ENCODE measurements at regions not wholly inside any gene's neighbourhood (a gene's known extent, or its start where the extent isn't known, plus 50 kb on each side); places are given as distances from the start of the nearest gene placed in this dataset.

DNA sequence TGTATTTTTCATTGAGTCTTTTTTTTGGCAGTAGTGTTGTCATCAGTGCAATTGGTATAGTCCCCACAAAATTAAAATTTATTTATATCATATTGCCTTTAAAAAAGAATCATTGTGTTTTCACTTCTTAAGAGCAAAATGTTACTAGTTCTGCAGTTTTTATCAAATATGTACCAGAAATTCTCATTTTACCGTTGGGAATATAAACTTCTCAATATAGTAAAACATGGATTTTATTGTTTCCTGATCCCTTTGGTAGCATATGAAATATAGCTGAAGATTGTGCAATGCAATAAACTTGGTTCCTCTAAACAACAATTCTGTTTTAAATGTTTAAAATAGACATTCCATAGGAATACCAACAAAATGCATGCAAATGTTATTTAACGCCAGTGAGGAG is 306.5 kb upstream of the PCDH20 start:
- 68% methylated on average over 2 of the region's 2 CpGs for WGBS (ENCODE audit: low lambda C conversion rate, missing lambda C conversion rate)
- TF ChIP-seq EZH2 (IDR thresholded peaks at IDR 0.05; ENCODE audit: borderline replicate concordance) (no peak), EZH2phosphoT487 (IDR thresholded peaks at IDR 0.05; ENCODE audit: low read depth, severe bottlenecking, unreplicated experiment) (no peak)
- TF ChIP-seq, protein P1, sequence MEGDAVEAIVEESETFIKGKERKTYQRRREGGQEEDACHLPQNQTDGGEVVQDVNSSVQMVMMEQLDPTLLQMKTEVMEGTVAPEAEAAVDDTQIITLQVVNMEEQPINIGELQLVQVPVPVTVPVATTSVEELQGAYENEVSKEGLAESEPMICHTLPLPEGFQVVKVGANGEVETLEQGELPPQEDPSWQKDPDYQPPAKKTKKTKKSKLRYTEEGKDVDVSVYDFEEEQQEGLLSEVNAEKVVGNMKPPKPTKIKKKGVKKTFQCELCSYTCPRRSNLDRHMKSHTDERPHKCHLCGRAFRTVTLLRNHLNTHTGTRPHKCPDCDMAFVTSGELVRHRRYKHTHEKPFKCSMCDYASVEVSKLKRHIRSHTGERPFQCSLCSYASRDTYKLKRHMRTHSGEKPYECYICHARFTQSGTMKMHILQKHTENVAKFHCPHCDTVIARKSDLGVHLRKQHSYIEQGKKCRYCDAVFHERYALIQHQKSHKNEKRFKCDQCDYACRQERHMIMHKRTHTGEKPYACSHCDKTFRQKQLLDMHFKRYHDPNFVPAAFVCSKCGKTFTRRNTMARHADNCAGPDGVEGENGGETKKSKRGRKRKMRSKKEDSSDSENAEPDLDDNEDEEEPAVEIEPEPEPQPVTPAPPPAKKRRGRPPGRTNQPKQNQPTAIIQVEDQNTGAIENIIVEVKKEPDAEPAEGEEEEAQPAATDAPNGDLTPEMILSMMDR (IDR thresholded peaks at IDR 0.05; ENCODE audit: poor library complexity), result no peak
- no peaks in the 10 kb centered on the region for H4K20me1 ChIP-seq (ENCODE audit: insufficient read depth, poor library complexity, severe bottlenecking)
- no peak overlapping the region for H3K27ac ChIP-seq
- H3K36me3 ChIP-seq (replicated peaks; ENCODE audit: insufficient read depth, low read depth), result no peaks in the 10 kb centered on the region
- H3K27me3 ChIP-seq, result no peaks in the 10 kb centered on the region
- DNase-seq (ENCODE audit: low spot score), result no peak
- no peaks in the 10 kb centered on the region for H3K4me1 ChIP-seq (ENCODE audit: insufficient read depth)
- H3K9me2 ChIP-seq (replicated peaks; ENCODE audit: insufficient read depth), result no peaks in the 10 kb centered on the region
- no peaks in the 10 kb centered on the region for H3K9me3 ChIP-seq (ENCODE audit: low read depth)
- H3K4me3 ChIP-seq, result no peak overlapping the region
- H2AFZ ChIP-seq, result no peak overlapping the region
- H3K79me2 ChIP-seq, result no peaks in the 10 kb centered on the region
- H3K4me2 ChIP-seq, result no peak overlapping the region

DNA sequence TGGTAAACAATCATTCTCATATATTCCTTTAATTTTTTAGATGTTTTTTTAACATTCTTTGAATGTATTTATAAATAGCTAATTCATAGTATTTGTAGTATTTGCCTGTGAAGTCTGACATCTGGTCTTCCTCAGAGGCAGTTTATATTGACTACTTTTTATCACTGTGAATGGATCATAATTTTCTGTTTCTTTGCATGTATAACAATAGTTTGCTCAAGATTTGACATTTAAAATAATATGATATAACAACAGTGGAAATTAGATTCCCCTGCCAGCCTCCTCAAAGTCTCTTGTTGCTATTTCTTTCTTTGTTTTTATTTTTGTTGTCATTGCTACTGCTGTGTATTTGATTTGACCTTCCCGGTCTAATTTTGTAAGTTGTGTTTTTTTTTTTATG is 297.0 kb upstream of the PCDH20 start:
- WGBS (ENCODE audit: low lambda C conversion rate, missing lambda C conversion rate), result 61% methylated on average over 1 of the region's 1 CpG
- no peaks in the 10 kb centered on the region for H3K36me3 ChIP-seq (replicated peaks; ENCODE audit: insufficient read depth, low read depth)
- TF ChIP-seq EZH2 (IDR thresholded peaks at IDR 0.05; ENCODE audit: borderline replicate concordance) (no peak), EZH2phosphoT487 (IDR thresholded peaks at IDR 0.05; ENCODE audit: low read depth, severe bottlenecking, unreplicated experiment) (no peak)
- TF ChIP-seq, protein P1 (IDR thresholded peaks at IDR 0.05; ENCODE audit: poor library complexity), result no peak

GRCh38 chr13:61709258-61709657 is 293.6 kb upstream of the PCDH20 start:
- no peak for DNase-seq (ENCODE audit: low spot score)
- TF ChIP-seq EZH2 (IDR thresholded peaks at IDR 0.05; ENCODE audit: borderline replicate concordance) (no peak), EZH2phosphoT487 (IDR thresholded peaks at IDR 0.05; ENCODE audit: low read depth, severe bottlenecking, unreplicated experiment) (no peak)
- TF ChIP-seq, protein P1 (IDR thresholded peaks at IDR 0.05; ENCODE audit: poor library complexity), result no peak
- no peak overlapping the region for H3K4me2 ChIP-seq
- no peak overlapping the region for H3K27ac ChIP-seq
- H3K4me3 ChIP-seq, result no peak overlapping the region
- no peaks in the 10 kb centered on the region for H4K20me1 ChIP-seq (ENCODE audit: insufficient read depth, poor library complexity, severe bottlenecking)
- no peaks in the 10 kb centered on the region for H3K4me1 ChIP-seq (ENCODE audit: insufficient read depth)
- no peaks in the 10 kb centered on the region for H3K9me3 ChIP-seq (ENCODE audit: low read depth)
- WGBS (ENCODE audit: low lambda C conversion rate, missing lambda C conversion rate), result 97% methylated on average over 1 of the region's 1 CpG
- no peaks in the 10 kb centered on the region for H3K79me2 ChIP-seq
- no peak overlapping the region for H2AFZ ChIP-seq
- no peaks in the 10 kb centered on the region for H3K36me3 ChIP-seq (replicated peaks; ENCODE audit: insufficient read depth, low read depth)
- H3K27me3 ChIP-seq, result no peaks in the 10 kb centered on the region
- H3K9me2 ChIP-seq (replicated peaks; ENCODE audit: insufficient read depth), result no peaks in the 10 kb centered on the region

More for the DNA sequence above, 297.0 kb upstream of the PCDH20 start:
- Histone ChIP-seq H3K79me2 (no peaks in the 10 kb centered on the region), H3K9me3 (ENCODE audit: low read depth) (no peaks in the 10 kb centered on the region), H3K27ac (no peak overlapping the region), H3K9me2 (replicated peaks; ENCODE audit: insufficient read depth) (no peaks in the 10 kb centered on the region), H2AFZ (no peak overlapping the region), H3K27me3 (no peaks in the 10 kb centered on the region), H4K20me1 (ENCODE audit: insufficient read depth, poor library complexity, severe bottlenecking) (no peaks in the 10 kb centered on the region), H3K4me2 (no peak overlapping the region), H3K4me1 (ENCODE audit: insufficient read depth) (no peaks in the 10 kb centered on the region), H3K4me3 (no peak overlapping the region)
- DNase-seq (ENCODE audit: low spot score), result no peak

DNA sequence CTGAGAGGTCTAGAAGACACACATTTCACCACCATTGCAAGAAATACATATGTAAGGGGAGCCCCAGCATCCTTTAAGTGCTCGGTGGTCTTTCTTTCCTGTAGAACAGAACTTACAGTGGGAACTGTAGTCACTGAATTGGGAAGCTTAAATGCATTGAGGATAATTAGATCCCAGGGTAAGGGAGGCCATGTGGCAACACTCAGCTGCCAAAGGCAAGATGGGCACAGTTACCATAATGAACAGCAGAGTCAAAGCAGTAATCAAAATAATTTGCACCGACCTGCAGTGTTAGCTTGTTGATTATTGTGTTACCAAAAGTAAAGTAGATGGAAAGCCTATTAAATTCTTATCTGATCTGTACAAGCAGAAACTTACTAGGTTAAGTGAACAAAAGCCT is 291.2 kb upstream of the PCDH20 start:
- TF ChIP-seq EZH2phosphoT487 (IDR thresholded peaks at IDR 0.05; ENCODE audit: low read depth, severe bottlenecking, unreplicated experiment) (no peak), EZH2 (IDR thresholded peaks at IDR 0.05; ENCODE audit: borderline replicate concordance) (no peak)
- TF ChIP-seq, protein P1 (IDR thresholded peaks at IDR 0.05; ENCODE audit: poor library complexity), result no peak
- DNase-seq (ENCODE audit: low spot score), result no peak
- Histone ChIP-seq H4K20me1 (ENCODE audit: insufficient read depth, poor library complexity, severe bottlenecking) (no peaks in the 10 kb centered on the region), H3K79me2 (no peaks in the 10 kb centered on the region), H3K4me1 (ENCODE audit: insufficient read depth) (no peaks in the 10 kb centered on the region), H3K36me3 (replicated peaks; ENCODE audit: insufficient read depth, low read depth) (no peaks in the 10 kb centered on the region), H3K27ac (no peak overlapping the region), H3K4me2 (no peak overlapping the region), H2AFZ (no peak overlapping the region), H3K9me2 (replicated peaks; ENCODE audit: insufficient read depth) (no peaks in the 10 kb centered on the region), H3K9me3 (ENCODE audit: low read depth) (no peaks in the 10 kb centered on the region), H3K27me3 (no peaks in the 10 kb centered on the region), H3K4me3 (no peak overlapping the region)
- 85% methylated on average over 2 of the region's 2 CpGs for WGBS (ENCODE audit: low lambda C conversion rate, missing lambda C conversion rate)

Measured in hepatocyte (in vitro differentiated cells).